HepG2 (cell line): ENCODE measurements at regions not wholly inside any gene's neighbourhood (a gene's known extent, or its start where the extent isn't known, plus 50 kb on each side); places are given as distances from the start of the nearest gene placed in this dataset.

ENCODE experiments used
- ATAC-seq: fragments of 200-7000 bp; cut with Tn5 transposase; 3 replicates; pipeline ENCODE4 v1.9.1; 2020; ENCODE audit warnings: mild to moderate bottlenecking, moderate library complexity
- BruUV-seq: library from RNA; stranded (reverse); fragments of 400-500 nt; replicated peaks from 2 replicates; lab custom pipeline; 2021; lab: Mats Ljungman, UMichigan
- CTCF ChIA-PET: fragments of 300-600 bp; formaldehyde crosslinking; extraction: SDS; loops from one replicate; lab custom pipeline; 2021; ENCODE audit warnings: low total read pairs, inconsistent platforms, low intra/inter-chr PET ratio; lab: Yijun Ruan, JAX
- POLR2A ChIA-PET: fragments of 350-600 bp; sonication (Branson Sonifier 250); formaldehyde crosslinking; loops from one replicate; lab custom pipeline; 2020; ENCODE audit warnings: antibody characterized with exemption, inconsistent platforms; lab: Yijun Ruan, JAX
- DNase-seq: peaks from one replicate; pipeline ENCODE4 v3.0.0-alpha.2; 2015; ENCODE audit warnings: low spot score
- FAIRE-seq: peaks from 3 replicates; lab custom pipeline; 2011; peaks lifted over from hg19 to GRCh38; lab: Jason Lieb, UNC
- H2AFZ ChIP-seq: one replicate; pipeline ENCODE4 v1.6.1; 2011; ENCODE audit warnings: low read length, inconsistent platforms
- H3K27ac ChIP-seq: fragments of 300-600 bp; 3 replicates; pipeline ENCODE4 v1.8.0; 2011; ENCODE audit warnings: mixed run types, mild to moderate bottlenecking, mixed read lengths, low read length, inconsistent platforms; ENCODE audit not compliant: insufficient read depth; ENCODE audit errors: extremely low read length
- H3K27me3 ChIP-seq, 2 experiments: fragments of 200-600 bp in 1 of 2; 2 replicates in 1 of 2; 3 replicates in 1 of 2; pipeline versions ENCODE4 v1.6.0 to v1.8.0; 2011; ENCODE audit warnings: low read length in 2 of 2, mild to moderate bottlenecking in 2 of 2, moderate library complexity in 2 of 2, inconsistent platforms in 1 of 2; ENCODE audit not compliant: insufficient read depth in 2 of 2, control insufficient read depth in 1 of 2
- H3K36me3 ChIP-seq, 2 experiments: fragments of 200-600 bp in 1 of 2; replicated peaks in 1 of 2; 2 replicates in 1 of 2; 3 replicates in 1 of 2; pipeline versions ENCODE4 v1.5.1 to v1.8.0; 2011; ENCODE audit warnings: low read length in 2 of 2, inconsistent platforms in 1 of 2; ENCODE audit not compliant: insufficient read depth in 2 of 2, control insufficient read depth in 1 of 2
- H3K4me1 ChIP-seq: 2 replicates; pipeline ENCODE4 v1.5.1; 2012; ENCODE audit warnings: low read length, inconsistent platforms; ENCODE audit not compliant: insufficient read depth
- H3K4me2 ChIP-seq: 2 replicates; pipeline ENCODE4 v1.6.0; 2011; ENCODE audit warnings: low read depth, low read length, inconsistent platforms
- H3K4me3 ChIP-seq, 3 experiments: fragments of 200-600 bp in 1 of 3; sonication (generic), shearing (Covaris generic) in 1 of 3; replicated peaks in 1 of 3; 2 replicates each; pipeline ENCODE4 v1.5.1; 2011 to 2016; ENCODE audit warnings: low read length in 3 of 3, inconsistent platforms in 2 of 3, low read depth in 2 of 3, mild to moderate bottlenecking in 2 of 3, control low read depth in 1 of 3, mixed read lengths in 1 of 3; ENCODE audit not compliant: insufficient read depth in 1 of 3
- H3K79me2 ChIP-seq: one replicate; pipeline ENCODE4 v1.6.1; 2011; ENCODE audit warnings: low read length, inconsistent platforms; ENCODE audit not compliant: insufficient read depth
- H3K9ac ChIP-seq: 2 replicates; pipeline ENCODE4 v1.6.0; 2011; ENCODE audit warnings: mild to moderate bottlenecking, low read depth, low read length, inconsistent platforms; ENCODE audit not compliant: insufficient read depth
- H3K9me3 ChIP-seq: 2 replicates; pipeline ENCODE4 v1.5.1; 2012; ENCODE audit warnings: mild to moderate bottlenecking, low read length
- H4K20me1 ChIP-seq: 2 replicates; pipeline ENCODE4 v1.6.0; 2011; ENCODE audit warnings: inconsistent platforms, mild to moderate bottlenecking, low read length, moderate library complexity; ENCODE audit not compliant: insufficient read depth
- AHDC1 ChIP-seq: sonication (generic); formaldehyde crosslinking; IDR thresholded peaks from 2 replicates; pipeline ENCODE4 v1.5.1; 2020; ENCODE audit warnings: mild to moderate bottlenecking, missing genetic modification reagents, borderline replicate concordance
- BCL3 ChIP-seq: sonication (generic); formaldehyde crosslinking; IDR thresholded peaks from 2 replicates; pipeline ENCODE4 v1.5.1; 2020; ENCODE audit warnings: mild to moderate bottlenecking, missing genetic modification reagents, moderate library complexity
- HINFP ChIP-seq: sonication (generic); formaldehyde crosslinking; IDR thresholded peaks from 2 replicates; pipeline ENCODE4 v1.4.0; 2020; ENCODE audit warnings: low read depth, mild to moderate bottlenecking, missing genetic modification reagents
- PITX1 ChIP-seq: sonication (generic); formaldehyde crosslinking; IDR thresholded peaks from 2 replicates; pipeline ENCODE4 v1.5.1; 2020; ENCODE audit warnings: mild to moderate bottlenecking, missing genetic modification reagents
- RARA ChIP-seq: IDR thresholded peaks from 2 replicates; pipeline ENCODE4 v1.6.1; 2016; ENCODE audit warnings: missing genetic modification reagents, missing compliant biosample characterization
- RNF2 ChIP-seq: fragments of 450-650 bp; conservative IDR thresholded peaks from 2 replicates; pipeline ENCODE4 v1.6.1; 2016; ENCODE audit warnings: low read depth
- SP4 ChIP-seq: sonication (generic); formaldehyde crosslinking; IDR thresholded peaks from 2 replicates; pipeline ENCODE4 v1.8.1; 2023; ENCODE audit warnings: mild to moderate bottlenecking, missing genetic modification reagents
- ZBTB1 ChIP-seq: sonication (generic); formaldehyde crosslinking; IDR thresholded peaks from 2 replicates; pipeline ENCODE4 v1.4.0; 2020; ENCODE audit warnings: missing genetic modification reagents, borderline replicate concordance
- ZBTB3 ChIP-seq: sonication (generic); formaldehyde crosslinking; IDR thresholded peaks from 2 replicates; pipeline ENCODE4 v1.4.0; 2020; ENCODE audit warnings: low read depth, mild to moderate bottlenecking, moderate library complexity, missing genetic modification reagents, borderline replicate concordance
- ZNF280D ChIP-seq: sonication (generic); formaldehyde crosslinking; IDR thresholded peaks from 2 replicates; pipeline ENCODE4 v1.5.1; 2020; ENCODE audit warnings: mild to moderate bottlenecking, missing genetic modification reagents
- ZNF501 ChIP-seq: sonication (generic); formaldehyde crosslinking; IDR thresholded peaks from 2 replicates; pipeline ENCODE4 v1.5.1; 2020; ENCODE audit warnings: mild to moderate bottlenecking, moderate library complexity, missing genetic modification reagents
- ZNF709 ChIP-seq: sonication (generic); formaldehyde crosslinking; IDR thresholded peaks from 2 replicates; pipeline ENCODE4 v1.5.0; 2020; ENCODE audit warnings: mild to moderate bottlenecking, missing genetic modification reagents
- ZNF740 ChIP-seq: sonication (generic); formaldehyde crosslinking; IDR thresholded peaks from 2 replicates; pipeline ENCODE4 v1.4.0; 2020; ENCODE audit warnings: missing genetic modification reagents
- ZNF782 ChIP-seq: sonication (generic); formaldehyde crosslinking; IDR thresholded peaks from 2 replicates; pipeline ENCODE4 v1.4.0; 2020; ENCODE audit warnings: missing genetic modification reagents, mild to moderate bottlenecking, borderline replicate concordance
- WGBS: methylation state at CpG from one replicate; pipeline ENCODE4 v1.1.6; 2017; ENCODE audit warnings: low lambda C conversion rate; 5-methylcytosine and 5-hydroxymethylcytosine counted together
- in situ Hi-C: cut with HindIII; loops from 2 replicates; pipeline ENCODE4 v1.10.0; 2017; ENCODE audit warnings: low pct_unique_long_range_greater_than_20kb; ENCODE audit not compliant: extremely low pct_ligation_motif_present
- intact Hi-C: fragments of 100-400 bp; cut with micrococcal nuclease; formaldehyde crosslinking; loops from one replicate; pipeline ENCODE4 v1.10.0; 2022; ENCODE audit not compliant: unreplicated experiment

GRCh38 chr7:118040562-118040961, 143.4 kb upstream of the LSM8 start:
- Histone ChIP-seq H3K36me3 (no peaks in the 10 kb centered on the region), H4K20me1 (no peaks in the 10 kb centered on the region), H3K79me2 (no peaks in the 10 kb centered on the region), H3K27me3 (no peaks in the 10 kb centered on the region), H3K9me3 (no peaks in the 10 kb centered on the region), H3K4me1 (no peaks in the 10 kb centered on the region), H3K4me2 (no peak overlapping the region), H3K9ac (no peak overlapping the region), H2AFZ (no peak overlapping the region), H3K4me3 (no peak overlapping the region), H3K27ac (no peak overlapping the region)
- ChIA-PET CTCF (no interaction called here), POLR2A (no interaction called here)
- ATAC-seq (no peak), FAIRE-seq (no peak), DNase-seq (no peak)
- intact Hi-C loops (no loop called here), in situ Hi-C loops (no loop called here)
- no TSS peak for BruUV-seq
- WGBS, result 4% methylated on average over 2 of the region's 2 CpGs
- TF ChIP-seq RARA (CRISPR knock-in tag) (no peak), AHDC1 (CRISPR knock-in tag) (no peak), ZNF709 (CRISPR knock-in tag) (no peak), HINFP (no peak), ZNF782 (no peak), BCL3 (CRISPR knock-in tag) (no peak), PITX1 (CRISPR knock-in tag) (no peak), ZNF740 (CRISPR knock-in tag) (no peak), ZBTB1 (no peak), RNF2 (no peak), ZNF501 (CRISPR knock-in tag) (no peak), ZBTB3 (CRISPR knock-in tag) (no peak), ZNF280D (no peak), SP4 (CRISPR knock-in tag) (no peak)
